ENCODE measurements at regions not wholly inside any gene's neighbourhood (a gene's known extent, or its start where the extent isn't known, plus 50 kb on each side); places are given as distances from the start of the nearest gene placed in this dataset.

DNA sequence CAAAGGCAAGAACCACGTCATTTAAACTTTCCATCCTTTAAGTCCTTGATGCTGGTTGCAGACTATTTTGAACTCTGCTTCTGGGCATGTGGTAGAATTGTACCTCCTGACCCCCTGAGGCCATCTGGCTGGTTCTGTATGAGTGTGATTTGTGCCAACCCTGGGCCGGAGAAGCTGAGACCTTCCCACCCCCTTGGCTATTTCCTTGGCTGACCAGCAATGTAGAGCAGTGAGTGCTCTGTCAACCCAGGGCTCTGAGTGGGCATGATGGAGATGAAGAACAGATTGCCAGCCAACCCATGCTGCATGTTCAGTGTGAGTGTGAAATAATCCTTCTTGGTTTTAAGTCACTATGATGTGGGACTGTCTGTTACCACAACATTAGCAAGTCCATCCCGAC, 82.1 kb upstream of the RASGRP1 start:
- H3K27ac ChIP-seq, result no peak overlapping the region
- H3K36me3 ChIP-seq, result no peaks in the 10 kb centered on the region
- H3K4me1 ChIP-seq, result peaks cover under 1% of the 10 kb centered on the region
- DNase-seq (ENCODE audit: extremely low spot score in 2 of 2), result no peak
- no peaks in the 10 kb centered on the region for H3K9me3 ChIP-seq
- no peak overlapping the region for H3K4me3 ChIP-seq
- H3K27me3 ChIP-seq, result no peaks in the 10 kb centered on the region
- intact Hi-C loops (cut with DNase I), result no loop called here
- no peak for TF ChIP-seq CTCF (IDR thresholded peaks at IDR 0.05)

GRCh38 chr15:38647683-38648082, 83.1 kb upstream of the RASGRP1 start:
- intact Hi-C loops (cut with DNase I), result loop anchor here (2.0 kb wide), 1 partner anchor 73 kb away; no protein-coding TSS in a partner anchor
- H3K9me3 ChIP-seq, result no peaks in the 10 kb centered on the region
- TF ChIP-seq CTCF (IDR thresholded peaks at IDR 0.05) (no peak), POLR2AphosphoS5 (IDR thresholded peaks at IDR 0.05; ENCODE audit: insufficient read depth in 1 of 2, low read depth in 1 of 2) (no peak), POLR2A (IDR thresholded peaks at IDR 0.05) (no peak)
- no peaks in the 10 kb centered on the region for H3K36me3 ChIP-seq
- H3K27me3 ChIP-seq, result no peaks in the 10 kb centered on the region
- no peak overlapping the region for H3K4me3 ChIP-seq
- no peak for DNase-seq (ENCODE audit: extremely low spot score in 2 of 2)
- no peak overlapping the region for H3K27ac ChIP-seq
- peaks cover 4% of the 10 kb centered on the region for H3K4me1 ChIP-seq

DNA sequence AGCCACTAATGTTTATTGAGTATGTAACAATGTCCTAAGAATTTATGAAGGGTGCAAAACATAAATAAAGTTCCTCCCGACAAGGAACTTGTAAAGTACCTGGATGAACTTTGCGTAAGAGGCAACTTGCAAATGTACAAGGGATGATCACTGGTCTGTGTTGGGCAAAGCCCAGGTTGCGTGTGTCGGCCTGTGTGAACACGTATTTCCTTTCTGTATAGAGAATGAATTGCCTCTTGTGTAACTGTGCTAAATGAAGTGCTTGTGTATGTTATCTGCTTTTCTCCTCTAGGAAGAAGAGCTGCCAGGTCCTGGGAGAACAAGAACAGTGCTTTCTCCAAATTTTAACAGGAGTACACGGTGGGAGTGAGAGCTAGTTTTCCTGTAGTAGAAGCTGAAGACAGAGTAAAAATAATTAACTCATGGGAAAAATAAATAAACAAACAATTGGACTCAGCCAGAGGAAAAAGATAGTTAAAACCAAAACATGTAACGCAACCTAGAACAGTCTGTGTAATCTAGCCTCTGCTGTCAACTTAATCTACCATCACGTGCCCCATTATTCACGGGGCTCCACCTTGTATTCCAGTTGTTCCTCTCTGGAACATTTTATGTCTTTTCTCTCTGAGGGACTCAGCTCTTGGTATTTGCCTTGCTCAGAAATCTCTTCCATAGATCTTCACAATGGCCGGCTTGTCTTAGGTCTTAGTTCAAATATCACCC, 83.7 kb upstream of the RASGRP1 start:
- intact Hi-C loops (cut with DNase I), result loop anchor here (2.0 kb wide), 1 partner anchor 73 kb away; no protein-coding TSS in a partner anchor
- Histone ChIP-seq H3K9me3 (no peaks in the 10 kb centered on the region), H3K36me3 (no peaks in the 10 kb centered on the region), H3K27me3 (no peaks in the 10 kb centered on the region), H3K4me1 (peaks cover 4% of the 10 kb centered on the region), H3K4me3 (no peak overlapping the region), H3K27ac (peak overlapping the region; percentile 23)
- TF ChIP-seq CTCF (IDR thresholded peaks at IDR 0.05) (no peak), POLR2A (IDR thresholded peaks at IDR 0.05) (no peak), POLR2AphosphoS5 (IDR thresholded peaks at IDR 0.05; ENCODE audit: insufficient read depth in 1 of 2, low read depth in 1 of 2) (peak in 1 of 2 donors; percentile 37)
- DNase-seq (ENCODE audit: extremely low spot score in 2 of 2), result no peak

DNA sequence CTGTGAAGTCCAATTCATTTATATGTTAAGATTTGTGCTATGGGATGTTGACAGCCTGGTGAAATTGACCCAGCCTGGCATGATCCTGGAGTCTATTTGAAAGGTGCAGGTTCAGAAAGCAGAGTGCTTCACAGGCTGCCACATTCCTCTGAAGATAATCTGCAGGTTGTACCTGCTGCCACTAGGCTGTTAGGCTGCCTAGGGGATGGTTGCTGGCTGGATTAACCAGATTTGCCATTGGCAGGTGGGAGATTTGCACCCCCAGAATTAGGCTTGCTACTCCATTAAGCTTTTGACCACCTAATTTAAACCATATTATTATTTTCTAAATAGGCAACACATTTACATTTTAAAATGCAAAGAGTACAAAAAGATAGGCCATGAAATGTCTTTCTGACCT, 85.8 kb upstream of the RASGRP1 start:
- TF ChIP-seq CTCF (IDR thresholded peaks at IDR 0.05) (no peak), POLR2A (IDR thresholded peaks at IDR 0.05) (no peak), POLR2AphosphoS5 (IDR thresholded peaks at IDR 0.05; ENCODE audit: insufficient read depth in 1 of 2, low read depth in 1 of 2) (no peak)
- peaks cover 4% of the 10 kb centered on the region for H3K4me1 ChIP-seq
- intact Hi-C loops (cut with DNase I), result no loop called here
- H3K27me3 ChIP-seq, result no peaks in the 10 kb centered on the region
- H3K27ac ChIP-seq, result no peak overlapping the region
- H3K36me3 ChIP-seq, result no peaks in the 10 kb centered on the region
- no peak for DNase-seq (ENCODE audit: extremely low spot score in 2 of 2)
- no peaks in the 10 kb centered on the region for H3K9me3 ChIP-seq
- H3K4me3 ChIP-seq, result no peak overlapping the region

DNA sequence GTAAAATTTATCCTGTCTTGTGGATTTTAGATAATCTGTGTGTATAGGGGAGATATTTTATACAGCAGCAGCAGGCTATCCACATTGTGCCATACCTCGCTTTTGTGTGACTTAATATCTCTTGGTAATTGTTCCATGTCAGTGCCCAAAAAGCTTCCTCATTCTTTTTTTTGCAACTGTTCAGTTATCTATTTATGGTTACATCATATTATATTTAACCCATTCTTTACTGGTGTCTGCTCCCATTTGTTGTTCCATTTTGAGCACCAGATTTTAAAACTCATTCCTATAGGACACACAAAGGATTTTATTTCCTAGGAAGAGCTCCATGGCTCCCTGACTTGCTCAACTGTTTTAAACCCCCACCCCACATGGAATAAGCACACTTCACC, 86.3 kb upstream of the RASGRP1 start:
- H3K36me3 ChIP-seq, result no peaks in the 10 kb centered on the region
- TF ChIP-seq POLR2A (IDR thresholded peaks at IDR 0.05) (no peak), POLR2AphosphoS5 (IDR thresholded peaks at IDR 0.05; ENCODE audit: insufficient read depth in 1 of 2, low read depth in 1 of 2) (no peak), CTCF (IDR thresholded peaks at IDR 0.05) (no peak)
- H3K27ac ChIP-seq, result no peak overlapping the region
- H3K4me3 ChIP-seq, result no peak overlapping the region
- H3K9me3 ChIP-seq, result no peaks in the 10 kb centered on the region
- peaks cover 4% of the 10 kb centered on the region for H3K4me1 ChIP-seq
- no peaks in the 10 kb centered on the region for H3K27me3 ChIP-seq
- intact Hi-C loops (cut with DNase I), result no loop called here
- no peak for DNase-seq (ENCODE audit: extremely low spot score in 2 of 2)

All from vagina (tissue), 2 donors.